ENCODE measurements at regions not wholly inside any gene's neighbourhood (a gene's known extent, or its start where the extent isn't known, plus 50 kb on each side); places are given as distances from the start of the nearest gene placed in this dataset.

DNA sequence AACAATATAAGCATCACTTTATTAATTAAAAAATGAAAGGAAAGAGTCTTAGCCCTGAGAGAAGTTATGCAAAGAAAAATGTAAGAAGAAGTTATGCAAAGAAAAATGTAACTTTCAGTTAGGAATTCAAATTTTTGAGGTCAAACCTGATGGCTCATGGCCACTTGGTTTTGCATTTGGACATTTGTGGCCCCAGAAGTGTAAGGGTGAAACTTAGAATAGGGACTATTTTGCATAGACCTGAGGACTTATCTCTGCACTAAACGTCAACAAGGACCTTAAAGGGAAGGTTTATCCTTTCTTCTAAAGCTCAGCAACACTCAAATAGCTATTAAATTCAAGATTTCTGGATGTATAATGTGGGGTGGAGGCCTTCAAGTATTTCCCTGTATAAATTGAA, 724.5 kb upstream of the POT1 start (continued):
- TF ChIP-seq, protein P1, sequence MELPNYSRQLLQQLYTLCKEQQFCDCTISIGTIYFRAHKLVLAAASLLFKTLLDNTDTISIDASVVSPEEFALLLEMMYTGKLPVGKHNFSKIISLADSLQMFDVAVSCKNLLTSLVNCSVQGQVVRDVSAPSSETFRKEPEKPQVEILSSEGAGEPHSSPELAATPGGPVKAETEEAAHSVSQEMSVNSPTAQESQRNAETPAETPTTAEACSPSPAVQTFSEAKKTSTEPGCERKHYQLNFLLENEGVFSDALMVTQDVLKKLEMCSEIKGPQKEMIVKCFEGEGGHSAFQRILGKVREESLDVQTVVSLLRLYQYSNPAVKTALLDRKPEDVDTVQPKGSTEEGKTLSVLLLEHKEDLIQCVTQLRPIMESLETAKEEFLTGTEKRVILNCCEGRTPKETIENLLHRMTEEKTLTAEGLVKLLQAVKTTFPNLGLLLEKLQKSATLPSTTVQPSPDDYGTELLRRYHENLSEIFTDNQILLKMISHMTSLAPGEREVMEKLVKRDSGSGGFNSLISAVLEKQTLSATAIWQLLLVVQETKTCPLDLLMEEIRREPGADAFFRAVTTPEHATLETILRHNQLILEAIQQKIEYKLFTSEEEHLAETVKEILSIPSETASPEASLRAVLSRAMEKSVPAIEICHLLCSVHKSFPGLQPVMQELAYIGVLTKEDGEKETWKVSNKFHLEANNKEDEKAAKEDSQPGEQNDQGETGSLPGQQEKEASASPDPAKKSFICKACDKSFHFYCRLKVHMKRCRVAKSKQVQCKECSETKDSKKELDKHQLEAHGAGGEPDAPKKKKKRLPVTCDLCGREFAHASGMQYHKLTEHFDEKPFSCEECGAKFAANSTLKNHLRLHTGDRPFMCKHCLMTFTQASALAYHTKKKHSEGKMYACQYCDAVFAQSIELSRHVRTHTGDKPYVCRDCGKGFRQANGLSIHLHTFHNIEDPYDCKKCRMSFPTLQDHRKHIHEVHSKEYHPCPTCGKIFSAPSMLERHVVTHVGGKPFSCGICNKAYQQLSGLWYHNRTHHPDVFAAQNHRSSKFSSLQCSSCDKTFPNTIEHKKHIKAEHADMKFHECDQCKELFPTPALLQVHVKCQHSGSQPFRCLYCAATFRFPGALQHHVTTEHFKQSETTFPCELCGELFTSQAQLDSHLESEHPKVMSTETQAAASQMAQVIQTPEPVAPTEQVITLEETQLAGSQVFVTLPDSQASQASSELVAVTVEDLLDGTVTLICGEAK (IDR thresholded peaks at IDR 0.05): no peak
- TF ChIP-seq, protein P1 (CRISPR knock-in tag; IDR thresholded peaks at IDR 0.05): no peak
- TF ChIP-seq BRD9 (IDR thresholded peaks at IDR 0.05; ENCODE audit: low read depth, partially characterized antibody) (no peak), FOXJ2 (tag; IDR thresholded peaks at IDR 0.05) (no peak), SNIP1 (IDR thresholded peaks at IDR 0.05; ENCODE audit: low read depth) (no peak), CHD1 (IDR thresholded peaks at IDR 0.05; ENCODE audit: low read length) (no peak), SIN3B (IDR thresholded peaks at IDR 0.05; ENCODE audit: low read depth) (no peak), RAD21 (CRISPR knock-in tag; conservative IDR thresholded peaks at IDR 0.05 in 1 of 2, IDR thresholded peaks at IDR 0.05 in 1 of 2) (no peak), PHB (CRISPR knock-in tag; IDR thresholded peaks at IDR 0.05) (no peak)
- TF ChIP-seq, protein P2, sequence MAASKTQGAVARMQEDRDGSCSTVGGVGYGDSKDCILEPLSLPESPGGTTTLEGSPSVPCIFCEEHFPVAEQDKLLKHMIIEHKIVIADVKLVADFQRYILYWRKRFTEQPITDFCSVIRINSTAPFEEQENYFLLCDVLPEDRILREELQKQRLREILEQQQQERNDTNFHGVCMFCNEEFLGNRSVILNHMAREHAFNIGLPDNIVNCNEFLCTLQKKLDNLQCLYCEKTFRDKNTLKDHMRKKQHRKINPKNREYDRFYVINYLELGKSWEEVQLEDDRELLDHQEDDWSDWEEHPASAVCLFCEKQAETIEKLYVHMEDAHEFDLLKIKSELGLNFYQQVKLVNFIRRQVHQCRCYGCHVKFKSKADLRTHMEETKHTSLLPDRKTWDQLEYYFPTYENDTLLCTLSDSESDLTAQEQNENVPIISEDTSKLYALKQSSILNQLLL (CRISPR knock-in tag; IDR thresholded peaks at IDR 0.05; ENCODE audit: borderline replicate concordance): no peak
- TF ChIP-seq, protein P3, sequence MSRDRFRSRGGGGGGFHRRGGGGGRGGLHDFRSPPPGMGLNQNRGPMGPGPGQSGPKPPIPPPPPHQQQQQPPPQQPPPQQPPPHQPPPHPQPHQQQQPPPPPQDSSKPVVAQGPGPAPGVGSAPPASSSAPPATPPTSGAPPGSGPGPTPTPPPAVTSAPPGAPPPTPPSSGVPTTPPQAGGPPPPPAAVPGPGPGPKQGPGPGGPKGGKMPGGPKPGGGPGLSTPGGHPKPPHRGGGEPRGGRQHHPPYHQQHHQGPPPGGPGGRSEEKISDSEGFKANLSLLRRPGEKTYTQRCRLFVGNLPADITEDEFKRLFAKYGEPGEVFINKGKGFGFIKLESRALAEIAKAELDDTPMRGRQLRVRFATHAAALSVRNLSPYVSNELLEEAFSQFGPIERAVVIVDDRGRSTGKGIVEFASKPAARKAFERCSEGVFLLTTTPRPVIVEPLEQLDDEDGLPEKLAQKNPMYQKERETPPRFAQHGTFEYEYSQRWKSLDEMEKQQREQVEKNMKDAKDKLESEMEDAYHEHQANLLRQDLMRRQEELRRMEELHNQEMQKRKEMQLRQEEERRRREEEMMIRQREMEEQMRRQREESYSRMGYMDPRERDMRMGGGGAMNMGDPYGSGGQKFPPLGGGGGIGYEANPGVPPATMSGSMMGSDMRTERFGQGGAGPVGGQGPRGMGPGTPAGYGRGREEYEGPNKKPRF (IDR thresholded peaks at IDR 0.05; ENCODE audit: low read depth, low read length): no peak
